ENCODE measurements at regions not wholly inside any gene's neighbourhood (a gene's known extent, or its start where the extent isn't known, plus 50 kb on each side); places are given as distances from the start of the nearest gene placed in this dataset.

- intact Hi-C loops (cut with DNase I): no loop called here
These were observed 79.4 kb upstream of the PRR23E start for GRCh38 chr3:127113571-127113891.

DNA sequence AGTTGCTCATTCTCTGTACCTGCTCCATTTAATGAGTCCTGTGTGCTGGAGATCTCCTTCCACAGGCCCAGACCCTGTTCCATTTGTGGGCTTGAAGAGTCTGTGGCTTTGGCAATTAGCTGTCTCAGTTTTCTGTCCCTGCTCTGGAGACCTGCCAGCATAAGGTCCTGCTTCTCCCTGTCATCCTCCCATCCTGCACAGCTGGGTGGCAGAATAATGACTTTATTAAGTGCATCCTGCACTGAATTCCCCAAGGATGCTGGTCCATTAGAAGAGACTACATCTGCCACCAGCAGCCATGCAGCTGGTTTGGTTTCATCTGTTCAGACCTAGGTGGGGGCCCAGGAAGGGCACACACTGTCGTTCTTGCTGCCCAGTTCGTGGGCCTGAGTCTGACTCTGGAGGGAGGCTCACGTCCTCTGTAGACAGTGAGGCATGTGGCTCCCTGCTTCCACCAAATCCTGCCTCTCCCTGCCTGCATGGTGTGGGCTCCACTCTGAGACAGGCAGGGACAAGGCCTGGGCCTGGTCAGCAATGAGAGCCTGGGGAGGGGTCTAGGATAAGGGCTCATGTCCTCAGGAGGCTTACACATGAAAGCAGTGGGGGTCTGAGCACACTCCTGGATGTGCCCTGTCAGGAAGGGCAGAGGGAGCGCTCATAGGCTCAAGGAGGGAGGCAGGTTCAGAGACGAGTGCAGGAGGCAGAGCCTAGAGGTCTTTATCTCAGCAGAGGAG, 78.4 kb upstream of the PRR23E start:
- no peaks in the 10 kb centered on the region for H3K4me1 ChIP-seq
- no peak for TF ChIP-seq POLR2A (IDR thresholded peaks at IDR 0.05)
- TF ChIP-seq, protein P1, sequence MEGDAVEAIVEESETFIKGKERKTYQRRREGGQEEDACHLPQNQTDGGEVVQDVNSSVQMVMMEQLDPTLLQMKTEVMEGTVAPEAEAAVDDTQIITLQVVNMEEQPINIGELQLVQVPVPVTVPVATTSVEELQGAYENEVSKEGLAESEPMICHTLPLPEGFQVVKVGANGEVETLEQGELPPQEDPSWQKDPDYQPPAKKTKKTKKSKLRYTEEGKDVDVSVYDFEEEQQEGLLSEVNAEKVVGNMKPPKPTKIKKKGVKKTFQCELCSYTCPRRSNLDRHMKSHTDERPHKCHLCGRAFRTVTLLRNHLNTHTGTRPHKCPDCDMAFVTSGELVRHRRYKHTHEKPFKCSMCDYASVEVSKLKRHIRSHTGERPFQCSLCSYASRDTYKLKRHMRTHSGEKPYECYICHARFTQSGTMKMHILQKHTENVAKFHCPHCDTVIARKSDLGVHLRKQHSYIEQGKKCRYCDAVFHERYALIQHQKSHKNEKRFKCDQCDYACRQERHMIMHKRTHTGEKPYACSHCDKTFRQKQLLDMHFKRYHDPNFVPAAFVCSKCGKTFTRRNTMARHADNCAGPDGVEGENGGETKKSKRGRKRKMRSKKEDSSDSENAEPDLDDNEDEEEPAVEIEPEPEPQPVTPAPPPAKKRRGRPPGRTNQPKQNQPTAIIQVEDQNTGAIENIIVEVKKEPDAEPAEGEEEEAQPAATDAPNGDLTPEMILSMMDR (IDR thresholded peaks at IDR 0.05): no peak
- intact Hi-C loops (cut with DNase I): no loop called here
- DNase-seq (no peak), ATAC-seq (no peak)
- no peak overlapping the region for H3K4me3 ChIP-seq
- H3K9me3 ChIP-seq: peaks cover 0 to 15% (median 0%) of the 10 kb centered on the region in 3 donors
- H3K27me3 ChIP-seq: no peaks in the 10 kb centered on the region
- no peak overlapping the region for H3K27ac ChIP-seq
- no peaks in the 10 kb centered on the region for H3K36me3 ChIP-seq (replicated peaks in 1 of 2; ENCODE audit: insufficient read depth in 1 of 2, low read depth in 2 of 2)
- WGBS, 2 donors: 63 to 100% methylated on average over 2 to 5 of the region's 5 CpGs

More at GRCh38 chr3:127113571-127113891, 79.4 kb upstream of the PRR23E start:
- DNase-seq (no peak), ATAC-seq (no peak)
- Histone ChIP-seq H3K4me3 (no peak overlapping the region), H3K36me3 (replicated peaks in 1 of 2; ENCODE audit: insufficient read depth in 1 of 2, low read depth in 2 of 2) (no peaks in the 10 kb centered on the region), H3K27me3 (no peaks in the 10 kb centered on the region), H3K9me3 (peaks cover 0 to 15% (median 0%) of the 10 kb centered on the region in 3 donors), H3K27ac (no peak overlapping the region), H3K4me1 (no peaks in the 10 kb centered on the region)
- no peak for TF ChIP-seq POLR2A (IDR thresholded peaks at IDR 0.05)
- TF ChIP-seq, protein P1 (IDR thresholded peaks at IDR 0.05): no peak
- 80 to 100% methylated on average over 1 of the region's 1 CpG for WGBS, 2 donors

GRCh38 chr3:127115691-127116351, 77.1 kb upstream of the PRR23E start:
- 88 to 93% methylated on average over 3 of the region's 3 CpGs for WGBS, 2 donors
- DNase-seq (no peak), ATAC-seq (no peak)
- Histone ChIP-seq H3K27ac (no peak overlapping the region), H3K27me3 (no peaks in the 10 kb centered on the region), H3K9me3 (peaks cover 0 to 15% (median 0%) of the 10 kb centered on the region in 3 donors), H3K4me1 (no peaks in the 10 kb centered on the region), H3K4me3 (no peak overlapping the region), H3K36me3 (replicated peaks in 1 of 2; ENCODE audit: insufficient read depth in 1 of 2, low read depth in 2 of 2) (no peaks in the 10 kb centered on the region)
- no peak for TF ChIP-seq POLR2A (IDR thresholded peaks at IDR 0.05)
- TF ChIP-seq, protein P1 (IDR thresholded peaks at IDR 0.05): no peak
- intact Hi-C loops (cut with DNase I): no loop called here

- Histone ChIP-seq H3K27ac (no peak overlapping the region), H3K27me3 (no peaks in the 10 kb centered on the region), H3K4me3 (no peak overlapping the region), H3K9me3 (peaks cover 0 to 3% (median 0%) of the 10 kb centered on the region in 3 donors), H3K36me3 (replicated peaks in 1 of 2; ENCODE audit: insufficient read depth in 1 of 2, low read depth in 2 of 2) (no peaks in the 10 kb centered on the region), H3K4me1 (no peaks in the 10 kb centered on the region)
- intact Hi-C loops (cut with DNase I): no loop called here
- DNase-seq (no peak), ATAC-seq (no peak)
- WGBS, 2 donors: 85 to 92% methylated on average over 3 of the region's 3 CpGs
- TF ChIP-seq, protein P1 (IDR thresholded peaks at IDR 0.05): no peak
- TF ChIP-seq POLR2A (IDR thresholded peaks at IDR 0.05): no peak
These were observed 74.6 kb upstream of the PRR23E start for GRCh38 chr3:127118366-127118765.

Data from body of pancreas (tissue), 4 donors.